GM19043 (cell line): ENCODE measurements at regions not wholly inside any gene's neighbourhood (a gene's known extent, or its start where the extent isn't known, plus 50 kb on each side); places are given as distances from the start of the nearest gene placed in this dataset.
"Not testable (repeated sequence)": the region's sequence is repeated elsewhere in the genome, so short reads cannot be mapped to it uniquely, and the experiment has no call there.

Experiments used
- ATAC-seq: cut with Tn5 transposase; IDR thresholded peaks from one replicate; pipeline ENCODE4 v1.9.1; 2021; ENCODE audit warnings: low read depth; ENCODE audit not compliant: unreplicated experiment

DNA sequence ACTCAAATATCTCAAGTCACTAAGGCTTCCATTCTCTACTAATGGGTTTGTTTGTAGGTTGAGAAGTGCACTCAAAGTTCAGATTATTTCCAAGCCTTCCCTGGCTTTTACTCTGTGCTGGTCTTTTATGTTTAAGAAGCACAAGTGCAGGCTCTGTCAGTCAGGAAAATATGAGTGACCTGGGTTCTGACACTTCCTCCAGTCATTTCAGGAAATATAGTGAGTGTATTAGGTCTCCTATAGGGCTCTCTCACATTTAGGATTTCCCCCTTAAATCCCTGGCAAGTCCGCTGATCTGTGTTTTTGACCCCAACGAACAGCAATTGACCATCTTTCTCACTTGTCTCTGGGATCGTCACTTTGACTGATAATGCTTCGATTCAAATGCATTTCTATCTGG lies 210.2 kb downstream of the ARPP21 start:
- ATAC-seq = no peak

DNA sequence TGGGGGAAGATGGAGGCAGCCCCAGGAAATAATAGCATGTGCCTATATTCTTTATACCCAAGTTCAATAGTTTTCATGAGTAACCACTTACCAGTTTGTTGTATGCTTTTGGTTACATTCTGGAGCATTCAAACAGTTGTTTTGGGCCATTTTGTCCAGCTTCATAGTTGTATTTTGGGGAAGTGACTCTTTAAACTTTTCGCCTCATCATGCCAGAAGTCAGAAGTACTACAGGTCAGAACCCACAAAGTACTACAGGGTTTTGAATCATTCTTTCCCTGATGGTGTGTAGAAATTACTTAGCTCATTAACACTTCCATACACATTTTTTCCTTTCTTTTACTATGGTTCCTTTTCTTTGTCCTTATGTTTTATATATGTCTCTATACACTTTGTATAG lies 210.6 kb downstream of the ARPP21 start:
- ATAC-seq = no peak

DNA sequence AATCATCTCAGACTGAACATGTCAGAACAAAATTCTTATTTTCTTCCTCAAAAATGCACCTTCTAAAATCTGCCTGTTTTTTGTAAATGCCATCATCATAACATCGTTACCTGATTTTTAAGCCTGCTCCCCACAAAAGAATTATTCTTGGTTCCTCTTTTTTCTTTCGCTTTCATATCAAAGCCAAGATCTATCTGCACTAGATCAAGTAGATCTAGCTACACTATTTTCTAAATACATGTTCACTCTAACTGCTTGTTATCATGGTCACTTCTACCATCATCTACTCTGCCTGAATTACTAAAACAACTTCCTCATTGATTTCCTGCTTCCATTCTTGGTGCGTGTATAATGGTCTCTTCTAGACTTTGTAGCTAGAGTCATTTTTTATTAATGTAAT lies 217.7 kb downstream of the ARPP21 start:
- ATAC-seq = peak; percentile 86

DNA sequence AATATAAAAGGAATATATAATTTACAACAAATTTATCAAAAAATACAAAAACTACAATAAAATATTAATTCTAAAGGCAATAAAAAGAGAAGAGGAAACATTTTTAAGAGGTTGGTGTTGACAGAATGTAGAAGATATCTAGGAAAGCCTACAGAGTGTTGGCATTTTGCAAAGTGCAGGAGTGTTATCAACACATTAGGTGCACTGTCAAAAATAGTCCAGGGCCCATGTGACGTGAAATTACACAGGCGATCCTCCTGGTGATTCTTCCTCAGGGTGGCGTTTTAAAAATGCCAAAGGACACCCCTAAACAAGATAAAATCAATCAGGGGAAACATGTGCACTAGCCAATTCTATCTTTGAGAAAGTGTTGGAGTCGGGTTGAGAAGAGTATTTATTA lies 222.7 kb downstream of the ARPP21 start:
- no peak for ATAC-seq

DNA sequence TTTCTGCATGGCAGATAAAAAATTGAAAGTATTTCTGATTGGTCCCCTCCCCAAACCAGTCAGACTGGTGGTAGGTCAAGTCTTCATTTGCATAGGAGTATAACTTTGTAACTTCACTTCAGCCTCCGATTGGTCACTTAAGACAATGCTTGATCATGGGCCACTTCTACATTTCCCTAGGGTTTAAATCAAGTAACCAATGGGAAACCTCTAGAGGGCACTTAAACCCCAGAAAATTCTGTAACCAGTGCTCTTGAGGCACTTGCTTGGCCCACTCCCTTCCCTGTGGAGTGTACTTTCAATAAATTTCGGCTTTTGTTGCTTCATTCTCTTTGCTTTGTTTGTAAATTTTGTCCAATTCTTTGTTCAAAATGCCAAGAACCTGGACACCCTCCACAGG lies 225.5 kb downstream of the ARPP21 start:
- no peak for ATAC-seq

DNA sequence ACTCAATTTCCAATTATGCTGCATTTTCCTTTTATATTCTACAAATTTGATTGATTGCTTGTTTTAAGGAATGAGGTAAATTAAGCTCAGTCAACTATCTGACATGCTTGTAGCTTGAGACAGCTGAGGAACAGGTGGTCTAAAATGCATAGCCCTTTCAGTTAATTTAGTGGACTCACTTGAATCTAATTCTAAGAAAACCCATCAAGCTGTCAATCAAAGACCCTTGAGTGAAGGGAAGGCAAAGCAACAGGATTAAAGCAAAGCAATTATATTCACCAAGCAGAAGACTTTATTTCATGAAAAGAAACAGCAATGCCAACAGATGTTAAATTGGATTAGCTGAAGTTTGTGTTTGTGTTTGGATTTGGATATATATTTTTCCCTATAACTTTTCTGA lies 228.5 kb downstream of the ARPP21 start:
- ATAC-seq = no peak

DNA sequence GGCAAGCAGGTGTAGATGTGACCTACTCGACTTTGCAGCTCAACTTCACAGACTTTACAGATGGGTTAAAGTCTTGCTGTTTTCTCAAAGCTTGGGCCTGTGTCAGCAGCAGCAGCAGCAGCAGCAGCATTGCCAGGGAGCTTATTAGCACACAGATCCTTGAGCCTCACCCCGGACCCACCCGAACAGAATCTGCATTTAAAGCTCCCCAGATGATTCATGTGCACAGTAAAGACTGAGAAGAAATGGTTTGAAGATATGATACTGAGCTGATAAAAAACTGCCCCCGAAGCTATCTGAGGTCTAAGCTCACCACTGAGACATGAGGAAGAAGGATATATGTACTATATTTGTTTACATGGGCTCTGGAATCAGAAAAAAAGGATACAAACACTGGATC lies 231.7 kb downstream of the ARPP21 start:
- ATAC-seq = no peak

DNA sequence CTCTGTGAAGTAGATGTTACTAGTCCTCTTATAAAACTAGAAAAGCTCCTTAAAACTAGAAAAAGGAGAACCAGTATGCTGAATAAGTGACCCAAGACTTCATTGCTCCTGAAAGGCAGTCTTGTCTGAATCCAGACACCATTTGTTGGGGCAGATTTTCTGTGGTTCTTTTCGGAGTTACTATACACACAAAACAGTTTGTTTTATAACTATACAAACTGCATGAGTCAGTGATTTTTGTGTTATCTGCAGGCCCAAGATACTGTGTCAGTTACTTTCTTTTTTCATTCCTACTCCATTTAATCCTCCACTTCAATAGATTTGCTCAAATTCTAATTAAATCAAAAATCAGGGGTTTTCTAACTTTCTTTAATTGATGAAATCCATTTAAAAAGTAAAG lies 244.6 kb downstream of the ARPP21 start:
- no peak for ATAC-seq

DNA sequence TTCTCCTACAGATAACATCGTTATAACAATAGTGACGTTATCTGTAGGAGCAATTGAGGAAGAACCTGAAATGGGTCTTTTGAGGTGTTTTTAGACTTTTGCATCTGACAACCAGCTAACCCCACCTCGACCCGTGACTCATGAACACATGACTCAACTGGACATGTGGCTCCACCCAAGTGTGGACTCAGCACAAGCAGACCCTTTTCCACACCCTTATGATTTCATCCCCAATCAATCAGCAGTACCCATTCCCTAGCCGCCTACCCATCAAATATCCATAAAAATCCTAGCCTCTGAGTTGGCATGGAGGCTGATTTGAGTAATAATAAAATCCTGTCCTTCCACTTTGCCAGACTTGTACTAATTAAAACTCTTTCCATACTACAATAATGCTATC lies 255.4 kb downstream of the ARPP21 start:
- ATAC-seq = no peak

DNA sequence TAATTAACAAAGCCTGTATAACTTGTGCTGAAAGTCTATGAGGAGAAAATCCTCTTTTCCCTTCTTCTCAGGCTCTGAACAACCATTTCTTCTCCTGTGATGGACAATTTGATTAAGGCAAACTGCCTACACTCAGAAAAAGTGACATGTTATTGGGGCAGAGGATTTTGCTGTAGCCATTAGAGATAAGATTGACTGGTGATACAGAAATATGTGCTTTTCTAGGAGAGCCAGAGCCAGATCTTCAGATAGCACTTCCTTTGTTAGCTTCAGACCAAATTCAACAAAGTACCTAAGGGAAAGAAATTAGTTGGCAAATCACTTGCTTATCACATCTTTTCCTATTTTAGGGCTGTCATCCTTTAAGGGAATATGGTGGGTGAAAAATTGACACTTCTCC lies 259.9 kb downstream of the ARPP21 start:
- no peak for ATAC-seq

DNA sequence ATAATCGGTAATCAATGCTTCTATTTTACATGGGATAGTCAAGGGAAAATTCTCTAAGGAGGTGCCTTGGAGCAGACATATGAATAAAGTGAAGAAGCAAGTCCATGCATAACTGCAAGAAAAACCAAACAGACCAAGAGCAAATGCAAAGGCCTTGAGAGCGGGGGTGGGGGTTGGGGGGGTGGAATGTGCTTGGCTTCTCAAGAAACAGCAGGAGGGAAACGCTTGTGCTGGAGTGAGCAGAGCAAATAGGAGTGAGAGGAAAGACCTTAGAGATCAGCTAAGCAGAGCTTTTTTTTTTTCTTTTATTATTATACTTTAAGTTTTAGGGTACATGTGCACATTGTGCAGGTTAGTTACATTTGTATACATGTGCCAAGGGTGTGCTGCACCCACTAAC lies 260.8 kb downstream of the ARPP21 start:
- ATAC-seq = no peak

DNA sequence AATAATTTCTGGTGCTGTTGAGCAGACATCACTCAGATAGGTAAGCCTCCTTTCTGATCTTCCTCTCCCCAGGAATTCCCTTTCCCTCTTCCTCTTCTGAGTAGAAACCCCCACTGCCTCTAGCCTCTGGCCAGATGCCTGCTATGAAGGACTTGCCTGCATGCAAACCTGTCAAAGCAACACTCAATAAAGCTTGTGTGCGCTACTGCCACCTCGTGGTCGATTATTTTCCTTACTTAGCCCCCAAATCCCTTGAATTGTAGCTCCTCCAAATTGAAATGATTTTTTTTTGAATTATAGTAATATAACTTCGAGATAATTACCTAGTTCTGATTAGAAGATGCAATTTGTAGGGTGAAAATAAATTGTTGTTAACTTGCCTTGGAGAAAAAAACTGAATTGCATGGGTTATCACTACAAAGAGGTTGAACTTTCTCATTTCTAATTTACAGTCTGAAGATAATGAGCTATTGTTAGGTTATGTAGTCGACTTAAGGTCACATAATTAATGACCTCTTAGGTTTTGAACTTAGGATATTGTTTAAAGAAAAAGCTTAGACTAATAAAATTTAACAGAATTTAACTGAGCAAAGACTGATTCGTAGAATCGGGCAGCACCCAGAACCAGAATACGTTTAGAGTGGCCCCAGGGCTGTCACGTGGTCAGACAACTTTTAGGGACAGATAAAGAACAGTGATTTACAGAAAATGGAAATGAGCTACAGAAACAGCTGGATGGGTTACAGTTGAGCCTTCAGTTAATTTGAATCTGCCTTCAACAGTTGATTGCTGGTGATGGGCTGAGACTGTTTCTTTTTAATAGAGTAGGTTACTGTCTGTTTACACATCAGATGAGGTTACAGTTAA lies 269.3 kb downstream of the ARPP21 start:
- peak; percentile 78 for ATAC-seq

DNA sequence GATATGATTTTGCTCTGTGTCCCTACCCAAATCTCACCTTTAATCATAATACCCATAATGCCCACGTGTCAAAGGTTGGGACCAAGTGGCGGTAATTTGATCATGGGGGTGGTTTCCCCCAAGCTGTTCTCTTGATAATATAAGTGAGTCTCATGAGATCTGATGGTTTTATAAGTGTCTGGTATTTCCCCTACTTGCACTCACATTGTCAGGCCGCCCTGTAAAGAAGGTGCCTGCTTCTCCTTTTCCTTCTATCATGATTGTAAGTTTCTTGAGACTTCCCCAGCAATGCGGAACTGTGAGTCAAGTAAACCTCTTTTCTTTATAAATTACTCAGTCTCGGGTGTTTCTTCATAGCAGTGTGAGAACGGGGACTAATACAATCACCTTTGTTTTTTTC lies 279.8 kb downstream of the ARPP21 start:
- no peak for ATAC-seq

DNA sequence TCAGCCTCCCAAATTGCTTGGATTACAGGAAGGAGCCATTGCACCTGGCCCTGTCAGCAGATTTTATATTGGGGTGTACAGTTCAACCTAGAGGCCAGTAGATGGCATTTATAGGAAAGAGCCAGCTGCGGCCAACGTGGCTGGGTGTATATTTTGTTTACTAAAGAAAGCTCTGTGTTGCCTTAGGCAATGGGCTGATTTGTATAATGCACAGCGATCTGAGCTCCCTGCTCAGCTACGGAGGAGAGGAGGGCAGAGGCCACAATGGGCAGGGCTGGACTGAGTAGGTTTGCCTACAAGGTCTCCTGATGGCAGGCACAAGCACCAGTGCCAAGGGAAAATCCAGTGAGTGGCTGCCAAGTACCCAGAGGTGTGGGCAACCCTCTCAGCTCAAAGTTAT lies 282.4 kb downstream of the ARPP21 start:
- ATAC-seq = no peak

DNA sequence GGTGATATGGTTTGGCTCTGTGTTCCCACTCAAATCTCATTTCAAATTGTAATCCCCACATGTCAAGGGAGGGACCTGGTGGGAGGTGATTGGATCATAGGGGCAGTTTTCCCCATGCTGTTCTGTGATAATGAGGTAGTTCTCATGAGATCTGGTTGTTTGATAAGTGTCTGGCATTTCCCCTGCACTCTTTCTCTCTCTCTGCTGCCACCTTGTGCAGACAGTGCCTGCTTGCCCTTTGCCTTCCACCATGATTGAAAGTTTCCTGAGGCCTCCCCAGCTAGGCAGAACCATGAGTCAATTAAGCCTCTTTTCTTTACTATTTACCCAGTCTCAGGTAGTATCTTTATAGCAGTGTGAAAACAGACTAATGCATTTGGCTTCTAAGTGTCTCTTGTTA lies 284.7 kb downstream of the ARPP21 start:
- ATAC-seq = not testable (repeated sequence)

DNA sequence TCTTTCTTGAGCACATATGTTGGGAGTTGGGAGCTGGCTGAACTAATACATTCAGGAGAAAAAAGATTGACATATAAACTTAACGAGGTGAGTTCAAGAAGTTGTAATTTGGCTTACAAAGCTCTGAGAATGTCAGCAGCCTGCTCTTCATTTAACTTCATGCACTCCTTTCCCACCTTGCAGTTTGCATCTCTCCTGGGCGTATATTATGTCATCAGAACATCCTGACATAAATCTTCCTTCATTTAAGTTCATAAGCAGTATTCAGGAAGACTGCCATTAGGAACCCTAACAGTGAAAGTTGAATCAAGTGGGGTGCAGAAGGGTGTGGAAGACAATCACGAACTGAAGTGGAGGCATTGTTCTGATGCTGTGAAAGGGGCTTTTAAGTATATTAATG lies 288.1 kb downstream of the ARPP21 start:
- ATAC-seq = no peak

DNA sequence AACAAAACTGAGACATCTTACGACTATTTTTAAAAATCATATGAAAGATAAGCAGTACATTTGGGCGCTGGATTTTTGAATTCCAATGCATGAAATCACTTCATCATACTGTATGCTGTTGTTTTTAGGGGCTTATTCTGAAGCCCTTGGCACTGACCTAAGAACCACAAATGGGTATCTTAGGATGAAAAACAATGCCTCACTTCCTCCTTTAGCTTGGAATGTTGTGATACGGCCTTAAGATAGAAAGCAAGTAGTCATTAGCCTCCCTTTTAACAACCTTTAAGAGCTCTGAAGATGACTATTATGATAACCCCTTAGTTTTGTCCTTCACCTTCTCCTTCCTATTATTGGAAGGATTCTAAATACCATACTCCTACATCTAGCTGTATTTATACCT lies 289.8 kb downstream of the ARPP21 start:
- ATAC-seq = no peak

DNA sequence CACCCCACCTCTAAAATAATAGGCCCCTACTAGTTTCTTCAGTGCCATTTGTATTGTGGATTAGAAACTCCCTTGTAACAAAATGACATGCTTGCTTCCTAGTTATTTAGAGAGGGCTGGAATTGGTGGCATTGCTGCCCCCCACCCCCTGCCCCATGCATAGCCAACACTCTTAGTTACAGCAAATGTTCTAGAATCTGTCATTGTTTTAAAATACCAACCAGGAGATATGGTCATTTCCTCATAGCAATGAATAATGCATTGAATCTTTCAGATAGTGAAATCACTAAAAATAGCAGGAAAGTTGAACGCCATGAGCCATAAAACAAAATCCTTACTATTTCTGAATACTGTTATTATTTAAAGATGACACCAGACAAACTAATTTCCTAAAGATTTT lies 292.5 kb downstream of the ARPP21 start:
- no peak for ATAC-seq

DNA sequence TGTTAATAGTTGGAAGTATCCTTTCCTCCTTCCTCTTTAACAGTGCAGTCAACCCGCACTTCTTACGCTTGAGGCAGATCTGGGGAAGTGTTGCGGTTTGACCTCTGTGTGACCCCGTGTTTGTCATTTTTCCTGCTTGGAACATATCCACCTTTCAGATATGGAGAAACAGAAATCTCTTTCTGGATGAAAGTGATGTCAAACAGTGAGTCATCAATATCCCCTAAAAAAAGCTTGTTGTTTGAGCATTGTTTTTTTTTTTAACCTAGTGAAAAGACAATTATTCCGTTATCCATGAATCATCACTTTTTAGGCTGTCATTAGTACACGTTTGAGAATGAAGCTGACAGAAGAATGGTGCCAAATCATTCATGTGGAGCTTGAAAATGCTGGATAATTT lies 293.7 kb downstream of the ARPP21 start:
- ATAC-seq = no peak

DNA sequence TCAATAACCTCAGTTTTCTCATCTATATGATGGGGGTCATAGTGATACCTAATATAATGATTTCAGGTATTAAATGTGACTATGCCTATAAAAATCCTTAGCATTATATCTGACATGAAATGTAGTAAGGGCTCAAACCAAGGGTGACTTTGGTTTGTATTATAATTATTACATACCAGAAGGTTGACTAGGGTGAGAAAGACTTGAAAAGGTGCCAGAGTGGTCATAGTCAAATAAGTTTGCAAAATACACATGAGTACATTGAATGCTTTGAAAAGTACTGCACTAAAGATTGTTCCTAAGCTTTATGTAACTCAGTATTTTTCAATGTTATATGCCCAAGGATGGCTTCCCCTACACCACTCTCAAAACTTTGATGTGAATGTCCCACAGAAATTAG lies 297.2 kb downstream of the ARPP21 start:
- ATAC-seq = no peak

DNA sequence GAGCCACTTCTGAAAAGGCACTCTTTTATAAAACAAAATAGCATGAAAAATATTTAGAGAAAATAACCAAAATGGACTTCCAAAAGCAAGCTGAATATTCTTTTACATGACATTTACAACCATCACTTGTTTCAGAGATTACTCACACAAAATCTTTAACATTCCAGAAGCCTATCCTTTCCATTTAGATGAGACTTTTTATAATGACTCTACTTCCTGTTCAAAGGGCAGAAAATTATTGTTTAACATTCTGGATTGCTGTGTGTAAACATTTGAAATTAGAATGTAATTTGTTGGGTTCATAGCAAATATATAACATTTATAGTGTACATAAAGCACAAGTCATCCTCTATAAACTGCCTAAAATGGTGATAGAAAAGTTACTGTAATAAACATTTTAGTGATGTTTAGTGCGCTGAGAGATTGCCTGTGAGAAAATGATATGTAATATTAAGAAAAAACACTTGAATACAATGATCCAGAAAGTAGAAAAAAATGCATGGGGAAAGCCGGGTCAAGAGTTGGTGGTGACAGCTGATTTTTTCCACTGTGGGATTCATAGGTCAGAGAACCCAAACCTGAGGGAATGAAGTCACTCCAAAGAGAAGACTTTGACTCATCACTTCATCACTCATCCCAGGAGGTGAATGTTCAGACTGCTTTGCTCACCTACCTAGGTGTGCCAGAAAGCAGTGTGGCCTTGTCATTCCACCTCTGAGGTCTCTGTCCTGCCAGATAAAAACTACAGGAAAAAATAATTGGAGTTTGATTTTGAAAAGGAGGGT lies 305.8 kb downstream of the ARPP21 start:
- no peak for ATAC-seq
